Uterus (tissue), 2 donors: ENCODE measurements at regions not wholly inside any gene's neighbourhood (a gene's known extent, or its start where the extent isn't known, plus 50 kb on each side); places are given as distances from the start of the nearest gene placed in this dataset.

Experiments used
- CTCF ChIP-seq, 4 experiments: fragments of 200-600 bp in 2 of 4; fragments of 450-650 bp in 2 of 4; sonication (generic) in 2 of 4; IDR thresholded peaks; one replicate each; pipeline ENCODE4 v1.5.1; 2016 to 2019; ENCODE audit warnings: antibody characterized with exemption in 4 of 4, mild to moderate bottlenecking in 2 of 4, moderate library complexity in 1 of 4
- POLR2A ChIP-seq, 2 donors: fragments of 450-650 bp; IDR thresholded peaks; one replicate each; pipeline ENCODE4 v1.6.1; 2016; ENCODE audit warnings: antibody characterized with exemption in 2 of 2, mild to moderate bottlenecking in 1 of 2, moderate library complexity in 1 of 2

DNA sequence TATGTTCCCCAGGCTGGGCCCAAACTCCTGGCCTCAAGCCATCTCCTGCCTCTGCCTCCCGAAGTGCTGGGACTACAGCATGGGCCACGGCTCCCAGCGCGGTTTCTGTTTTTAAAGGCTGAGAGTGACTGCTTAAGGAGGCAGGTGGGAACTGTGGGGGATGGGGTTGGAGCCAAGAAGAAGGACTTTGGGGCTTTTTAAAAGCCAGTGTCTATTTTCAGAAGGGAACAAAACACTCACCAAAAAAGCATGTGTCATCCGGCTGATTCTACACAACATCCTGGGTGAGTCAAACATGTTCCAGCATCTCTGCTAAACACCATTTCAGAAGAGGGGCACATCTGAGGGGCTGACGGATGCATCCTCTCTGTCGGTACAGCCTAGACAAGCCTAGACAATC is 824.5 kb downstream of the TYW1 start:
- TF ChIP-seq CTCF (IDR thresholded peaks at IDR 0.05): no peak
- no peak for TF ChIP-seq POLR2A (IDR thresholded peaks at IDR 0.05)
